ENCODE measurements at regions not wholly inside any gene's neighbourhood (a gene's known extent, or its start where the extent isn't known, plus 50 kb on each side); places are given as distances from the start of the nearest gene placed in this dataset.

DNA sequence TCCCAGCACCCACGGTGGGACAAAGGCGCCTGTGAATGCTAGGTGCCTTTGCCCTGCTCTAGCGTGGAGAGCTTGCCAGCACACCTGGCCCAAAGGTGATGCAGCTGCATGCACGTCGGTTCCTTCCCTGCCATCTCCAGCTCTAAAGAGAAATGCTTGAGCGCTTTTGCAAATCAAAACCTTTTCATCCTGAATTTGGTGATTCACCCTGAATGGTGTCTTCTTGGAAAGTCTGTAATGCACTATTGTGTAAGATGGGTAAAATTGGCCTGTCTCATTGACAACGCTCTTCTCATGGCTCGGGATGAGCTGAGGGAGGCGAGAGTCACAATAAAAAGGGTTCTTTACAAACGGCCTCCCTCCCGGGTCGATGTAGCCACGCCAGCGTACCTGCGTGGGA, 103.1 kb upstream of the ID4 start:
- TF ChIP-seq POLR2AphosphoS5 (IDR thresholded peaks at IDR 0.05; ENCODE audit: low read depth, low read length) (no peak), POLR2A (IDR thresholded peaks at IDR 0.05; ENCODE audit: low read depth, low read length) (no peak), SPI1 (IDR thresholded peaks at IDR 0.05; ENCODE audit: low read depth, low read length) (no peak)
